ENCODE measurements at regions not wholly inside any gene's neighbourhood (a gene's known extent, or its start where the extent isn't known, plus 50 kb on each side); places are given as distances from the start of the nearest gene placed in this dataset.
A peak's percentile ranks its signal among the peaks of the same experiment; 100 is the strongest.

GRCh38 chr6:9540534-9541126, 874.2 kb downstream of the TFAP2A start:
- Histone ChIP-seq H4K12ac (ENCODE audit: low read depth, low read length) (no peak overlapping the region), H3K79me1 (ENCODE audit: low read length) (no peaks in the 10 kb centered on the region), H3K27me3 (ENCODE audit: insufficient read depth, low read length) (no peaks in the 10 kb centered on the region), H4K8ac (ENCODE audit: low read depth, low read length) (no peak overlapping the region), H3K23ac (ENCODE audit: low read length) (no peak overlapping the region), H3K79me2 (ENCODE audit: control insufficient read depth, insufficient read depth, low read length, poor library complexity) (no peaks in the 10 kb centered on the region), H3K18ac (ENCODE audit: low read length) (no peak overlapping the region), H3K27ac (ENCODE audit: low read depth, low read length) (no peak overlapping the region), H2BK12ac (ENCODE audit: low read length) (no peak overlapping the region), H3K4me2 (ENCODE audit: low read length) (no peak overlapping the region), H2BK5ac (ENCODE audit: low read depth, low read length, poor library complexity) (no peak overlapping the region), H3K4ac (ENCODE audit: low read depth, low read length) (no peak overlapping the region), H2AK5ac (ENCODE audit: low read length) (no peak overlapping the region), H2BK120ac (ENCODE audit: insufficient read depth, low read length, poor library complexity) (no peak overlapping the region), H2AFZ (ENCODE audit: insufficient read depth, low read length, poor library complexity) (no peak overlapping the region), H3K4me1 (ENCODE audit: control insufficient read depth in 1 of 2, insufficient read depth in 2 of 2, low read length in 2 of 2) (no peaks in the 10 kb centered on the region), H3K4me3 (ENCODE audit: low read depth, low read length) (no peak overlapping the region), H4K91ac (ENCODE audit: low read depth, low read length) (no peak overlapping the region), H3K9ac (ENCODE audit: low read length) (no peak overlapping the region), H3K9me3 (ENCODE audit: insufficient read depth, low read depth, low read length) (no peaks in the 10 kb centered on the region), H3K36me3 (ENCODE audit: control insufficient read depth in 1 of 2, insufficient read depth in 2 of 2, low read length in 2 of 2) (no peaks in the 10 kb centered on the region), H3K14ac (ENCODE audit: low read length) (no peak overlapping the region)
- peak; percentile 45 to 92 for DNase-seq
- WGBS (ENCODE audit: extremely low coverage, insufficient coverage, insufficient read length) = no CpG with 5 or more reads among the region's 2 CpGs

- H4K12ac ChIP-seq (ENCODE audit: low read depth, low read length) = no peak overlapping the region
- H2BK5ac ChIP-seq (ENCODE audit: low read depth, low read length, poor library complexity) = no peak overlapping the region
- H3K4me3 ChIP-seq (ENCODE audit: low read depth, low read length) = no peak overlapping the region
- no peak overlapping the region for H3K23ac ChIP-seq (ENCODE audit: low read length)
- no peak overlapping the region for H3K9ac ChIP-seq (ENCODE audit: low read length)
- H2BK12ac ChIP-seq (ENCODE audit: low read length) = no peak overlapping the region
- no peaks in the 10 kb centered on the region for H3K9me3 ChIP-seq (ENCODE audit: insufficient read depth, low read depth, low read length)
- no peak overlapping the region for H3K27ac ChIP-seq (ENCODE audit: low read depth, low read length)
- no peak overlapping the region for H4K91ac ChIP-seq (ENCODE audit: low read depth, low read length)
- no peaks in the 10 kb centered on the region for H3K79me1 ChIP-seq (ENCODE audit: low read length)
- H3K4ac ChIP-seq (ENCODE audit: low read depth, low read length) = no peak overlapping the region
- H3K4me2 ChIP-seq (ENCODE audit: low read length) = no peak overlapping the region
- no peak for DNase-seq
- no peaks in the 10 kb centered on the region for H3K36me3 ChIP-seq (ENCODE audit: control insufficient read depth in 1 of 2, insufficient read depth in 2 of 2, low read length in 2 of 2)
- no peak overlapping the region for H3K18ac ChIP-seq (ENCODE audit: low read length)
- no peak overlapping the region for H4K8ac ChIP-seq (ENCODE audit: low read depth, low read length)
- no peaks in the 10 kb centered on the region for H3K27me3 ChIP-seq (ENCODE audit: insufficient read depth, low read length)
- H3K4me1 ChIP-seq (ENCODE audit: control insufficient read depth in 1 of 2, insufficient read depth in 2 of 2, low read length in 2 of 2) = no peaks in the 10 kb centered on the region
- no peak overlapping the region for H2AK5ac ChIP-seq (ENCODE audit: low read length)
- no peaks in the 10 kb centered on the region for H3K79me2 ChIP-seq (ENCODE audit: control insufficient read depth, insufficient read depth, low read length, poor library complexity)
- no peak overlapping the region for H3K14ac ChIP-seq (ENCODE audit: low read length)
- H2AFZ ChIP-seq (ENCODE audit: insufficient read depth, low read length, poor library complexity) = no peak overlapping the region
- H2BK120ac ChIP-seq (ENCODE audit: insufficient read depth, low read length, poor library complexity) = no peak overlapping the region
Observed at GRCh38 chr6:9540126-9540525, 874.7 kb downstream of the TFAP2A start.

DNA sequence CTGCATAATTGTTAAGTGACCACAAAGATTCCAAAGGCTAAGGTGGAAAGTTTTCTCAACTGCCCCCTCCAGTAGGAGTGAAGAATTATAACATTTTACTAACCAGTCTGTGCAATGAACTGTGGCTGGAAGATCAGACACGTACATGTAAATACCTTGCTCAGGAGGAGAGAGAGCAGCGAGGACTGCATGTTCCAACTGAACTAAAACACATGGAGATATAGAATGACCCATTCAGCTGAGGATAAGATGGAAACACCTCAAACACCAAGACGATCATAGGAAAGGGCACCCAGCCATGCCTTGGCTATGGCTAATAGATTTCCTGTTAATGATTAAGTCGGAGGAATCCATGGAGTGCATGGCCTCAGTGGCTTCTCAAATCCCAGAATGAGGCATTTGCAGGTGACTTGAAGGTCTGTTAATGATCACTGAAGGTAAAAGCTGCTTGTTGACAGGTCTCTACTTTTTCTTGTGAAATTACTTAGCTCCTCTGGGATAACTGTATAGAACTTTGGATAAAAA, 875.6 kb downstream of the TFAP2A start:
- Histone ChIP-seq H2AK5ac (ENCODE audit: low read length) (no peak overlapping the region), H4K12ac (ENCODE audit: low read depth, low read length) (no peak overlapping the region), H3K9ac (ENCODE audit: low read length) (no peak overlapping the region), H3K27me3 (ENCODE audit: insufficient read depth, low read length) (no peaks in the 10 kb centered on the region), H3K14ac (ENCODE audit: low read length) (no peak overlapping the region), H3K4ac (ENCODE audit: low read depth, low read length) (no peak overlapping the region), H3K18ac (ENCODE audit: low read length) (no peak overlapping the region), H3K79me1 (ENCODE audit: low read length) (peaks cover 2% of the 10 kb centered on the region), H3K23ac (ENCODE audit: low read length) (no peak overlapping the region), H4K8ac (ENCODE audit: low read depth, low read length) (no peak overlapping the region), H4K91ac (ENCODE audit: low read depth, low read length) (peak overlapping the region; percentile 14), H2BK5ac (ENCODE audit: low read depth, low read length, poor library complexity) (no peak overlapping the region), H3K79me2 (ENCODE audit: control insufficient read depth, insufficient read depth, low read length, poor library complexity) (no peaks in the 10 kb centered on the region), H2AFZ (ENCODE audit: insufficient read depth, low read length, poor library complexity) (peak overlapping the region; percentile 50), H3K4me2 (ENCODE audit: low read length) (no peak overlapping the region), H3K27ac (ENCODE audit: low read depth, low read length) (no peak overlapping the region), H3K4me1 (ENCODE audit: control insufficient read depth in 1 of 2, insufficient read depth in 2 of 2, low read length in 2 of 2) (no peaks in the 10 kb centered on the region), H3K4me3 (ENCODE audit: low read depth, low read length) (no peak overlapping the region), H3K9me3 (ENCODE audit: insufficient read depth, low read depth, low read length) (no peaks in the 10 kb centered on the region), H2BK12ac (ENCODE audit: low read length) (peak overlapping the region; percentile 77), H3K36me3 (ENCODE audit: control insufficient read depth in 1 of 2, insufficient read depth in 2 of 2, low read length in 2 of 2) (no peaks in the 10 kb centered on the region), H2BK120ac (ENCODE audit: insufficient read depth, low read length, poor library complexity) (no peak overlapping the region)
- WGBS (ENCODE audit: extremely low coverage, insufficient coverage, insufficient read length) = no CpG with 5 or more reads among the region's 4 CpGs
- DNase-seq = no peak

DNA sequence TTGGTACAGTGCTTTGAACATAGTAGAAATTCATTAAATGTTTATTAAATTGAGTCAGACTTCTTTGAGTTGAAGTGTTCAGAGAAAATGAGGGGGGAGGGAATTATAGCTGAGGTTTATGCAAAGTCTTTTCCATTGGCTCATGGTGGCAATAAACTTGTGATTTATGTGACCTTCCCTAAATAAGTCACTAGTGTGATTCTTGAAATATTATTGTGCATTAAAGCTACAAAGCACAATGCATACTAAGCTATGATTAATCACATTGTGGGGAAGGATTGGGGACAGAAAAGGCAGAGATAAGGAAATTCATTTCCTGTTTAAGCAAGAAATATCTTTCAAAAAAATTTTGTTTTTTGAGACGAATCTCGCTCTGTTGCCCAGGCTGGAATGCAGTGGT, 877.5 kb downstream of the TFAP2A start:
- no peak overlapping the region for H2AFZ ChIP-seq (ENCODE audit: insufficient read depth, low read length, poor library complexity)
- no peak overlapping the region for H3K4me2 ChIP-seq (ENCODE audit: low read length)
- peaks cover 6% of the 10 kb centered on the region for H3K79me1 ChIP-seq (ENCODE audit: low read length)
- no peak overlapping the region for H3K23ac ChIP-seq (ENCODE audit: low read length)
- H3K4me3 ChIP-seq (ENCODE audit: low read depth, low read length) = no peak overlapping the region
- H3K4ac ChIP-seq (ENCODE audit: low read depth, low read length) = no peak overlapping the region
- H3K9me3 ChIP-seq (ENCODE audit: insufficient read depth, low read depth, low read length) = no peaks in the 10 kb centered on the region
- no peak overlapping the region for H3K9ac ChIP-seq (ENCODE audit: low read length)
- H2AK5ac ChIP-seq (ENCODE audit: low read length) = no peak overlapping the region
- no peak for DNase-seq
- no peaks in the 10 kb centered on the region for H3K27me3 ChIP-seq (ENCODE audit: insufficient read depth, low read length)
- no CpG with 5 or more reads among the region's 2 CpGs for WGBS (ENCODE audit: extremely low coverage, insufficient coverage, insufficient read length)
- H3K14ac ChIP-seq (ENCODE audit: low read length) = no peak overlapping the region
- no peak overlapping the region for H3K18ac ChIP-seq (ENCODE audit: low read length)
- no peak overlapping the region for H2BK120ac ChIP-seq (ENCODE audit: insufficient read depth, low read length, poor library complexity)
- H4K91ac ChIP-seq (ENCODE audit: low read depth, low read length) = no peak overlapping the region
- H4K8ac ChIP-seq (ENCODE audit: low read depth, low read length) = no peak overlapping the region
- no peak overlapping the region for H4K12ac ChIP-seq (ENCODE audit: low read depth, low read length)
- H2BK5ac ChIP-seq (ENCODE audit: low read depth, low read length, poor library complexity) = no peak overlapping the region
- H3K27ac ChIP-seq (ENCODE audit: low read depth, low read length) = no peak overlapping the region
- no peaks in the 10 kb centered on the region for H3K79me2 ChIP-seq (ENCODE audit: control insufficient read depth, insufficient read depth, low read length, poor library complexity)
- H2BK12ac ChIP-seq (ENCODE audit: low read length) = no peak overlapping the region
- H3K36me3 ChIP-seq (ENCODE audit: control insufficient read depth in 1 of 2, insufficient read depth in 2 of 2, low read length in 2 of 2) = no peaks in the 10 kb centered on the region
- H3K4me1 ChIP-seq (ENCODE audit: control insufficient read depth in 1 of 2, insufficient read depth in 2 of 2, low read length in 2 of 2) = no peaks in the 10 kb centered on the region
